SIG-M5 treated with dmso at 0.1 percent for 504 hours (cell line): ENCODE measurements at regions not wholly inside any gene's neighbourhood (a gene's known extent, or its start where the extent isn't known, plus 50 kb on each side); places are given as distances from the start of the nearest gene placed in this dataset.
A peak's percentile ranks its signal among the peaks of the same experiment; 100 is the strongest.
"Not testable (repeated sequence)": the region's sequence is repeated elsewhere in the genome, so short reads cannot be mapped to it uniquely, and the experiment has no call there.

Experiments used
- DNase-seq: peaks from one replicate; lab custom pipeline; 2025; ENCODE audit not compliant: unreplicated experiment; lab: John Stamatoyannopoulos, UW

DNA sequence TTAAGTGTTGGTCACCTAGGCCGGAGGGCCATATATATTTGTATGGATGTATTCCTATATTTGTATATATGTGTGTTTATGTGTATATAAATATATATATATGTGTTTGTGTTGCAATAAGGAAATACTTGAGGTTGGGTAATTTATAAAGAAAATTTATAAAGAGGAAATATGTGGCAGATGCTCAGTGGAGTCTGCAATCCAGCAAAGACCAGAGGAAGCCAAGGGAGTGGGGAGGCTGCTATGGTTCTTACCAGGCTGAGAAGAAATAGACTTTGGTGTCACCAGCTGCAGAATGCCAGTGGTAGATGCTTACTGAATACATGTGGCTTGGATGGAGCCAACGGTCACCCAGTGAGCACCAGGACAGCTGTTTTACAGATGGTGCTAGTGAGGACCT lies 97.4 kb upstream of the ELOVL5 start:
- DNase-seq = no peak

DNA sequence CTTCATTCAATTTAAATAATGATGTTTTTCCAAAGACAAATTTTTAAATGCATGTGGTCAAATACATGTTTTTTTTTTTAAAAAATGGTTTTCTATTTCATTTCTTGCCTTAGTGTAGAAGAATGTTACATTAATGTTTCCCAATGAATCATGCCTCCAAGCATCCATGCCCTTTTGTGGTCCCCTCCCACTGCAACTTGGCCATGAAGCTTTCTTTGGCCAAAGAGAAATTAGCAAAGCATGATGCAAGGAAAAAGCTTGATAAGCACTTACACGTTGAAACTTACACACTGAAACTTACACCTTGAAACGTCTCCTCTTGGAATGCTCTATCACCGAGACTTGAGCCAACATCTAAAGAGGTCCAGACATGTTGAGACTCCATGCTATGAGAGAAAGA lies 93.0 kb upstream of the ELOVL5 start:
- no peak for DNase-seq

DNA sequence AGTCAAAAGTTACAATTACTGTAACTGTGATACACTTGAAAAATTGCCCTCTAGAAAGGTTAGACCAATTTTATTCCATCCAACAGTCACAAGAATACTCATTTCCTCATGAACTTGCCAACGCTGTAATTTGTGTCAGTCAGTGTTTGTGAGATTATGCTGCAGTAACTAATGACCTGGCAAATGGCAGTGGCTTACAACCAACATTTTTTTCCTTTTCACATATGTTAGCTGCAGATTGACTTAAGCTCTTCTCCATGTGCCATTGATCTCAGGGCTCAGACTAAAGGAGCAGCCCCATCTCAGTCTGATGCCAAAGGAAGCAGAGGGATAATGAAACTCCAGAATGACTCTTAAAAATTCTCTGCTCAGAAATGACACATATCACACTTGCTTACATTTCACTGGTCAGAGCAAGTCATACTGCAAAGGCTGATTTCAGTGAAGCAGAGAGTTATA lies 92.3 kb upstream of the ELOVL5 start:
- DNase-seq = no peak

DNA sequence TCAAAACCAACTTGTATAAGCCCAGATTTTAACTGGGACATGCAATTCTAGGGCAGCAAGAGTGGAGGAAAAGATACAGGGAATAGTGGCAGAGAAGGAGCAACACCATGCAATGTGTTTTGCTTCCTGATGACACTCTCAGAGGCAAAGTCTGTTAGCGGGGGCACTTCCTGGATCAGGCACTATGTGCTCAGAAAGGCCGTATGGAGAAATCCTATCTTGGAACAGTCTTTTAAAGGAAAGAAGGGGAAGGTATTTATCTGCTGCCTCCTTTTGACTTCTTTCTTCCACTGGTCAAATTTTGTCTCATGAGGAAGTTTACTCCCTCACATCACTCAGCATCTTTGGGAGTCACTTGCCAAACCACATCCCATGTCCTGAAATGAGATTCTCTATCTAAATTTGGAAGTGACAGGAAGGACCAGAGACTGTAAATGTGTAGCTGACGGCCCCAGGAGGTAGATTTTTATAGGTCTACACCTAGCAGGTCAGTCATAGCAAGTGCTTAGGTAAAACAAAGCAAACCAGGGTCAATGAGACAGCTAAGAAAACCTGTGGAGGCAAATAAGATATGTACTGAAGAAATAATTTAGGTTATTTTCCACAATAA lies 91.7 kb upstream of the ELOVL5 start:
- DNase-seq = no peak

DNA sequence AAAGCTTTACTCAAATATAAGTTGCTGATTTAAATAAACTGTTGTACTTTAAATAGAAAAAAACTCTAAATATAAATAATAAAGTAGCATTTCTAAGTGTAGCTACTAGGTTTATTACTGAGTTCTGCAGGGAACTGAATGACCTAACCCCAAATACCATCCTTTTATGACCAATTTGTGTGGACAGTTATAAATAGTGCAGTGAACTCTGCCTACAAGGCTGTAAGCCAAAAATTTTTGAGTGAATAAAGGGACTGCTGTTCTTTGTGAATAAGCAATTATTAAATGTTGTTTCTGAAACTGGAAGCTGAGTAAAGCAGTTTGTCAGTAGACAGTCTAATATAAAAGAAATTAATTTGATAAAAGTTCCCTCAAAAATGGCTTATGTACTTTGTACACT lies 90.8 kb upstream of the ELOVL5 start:
- no peak for DNase-seq

DNA sequence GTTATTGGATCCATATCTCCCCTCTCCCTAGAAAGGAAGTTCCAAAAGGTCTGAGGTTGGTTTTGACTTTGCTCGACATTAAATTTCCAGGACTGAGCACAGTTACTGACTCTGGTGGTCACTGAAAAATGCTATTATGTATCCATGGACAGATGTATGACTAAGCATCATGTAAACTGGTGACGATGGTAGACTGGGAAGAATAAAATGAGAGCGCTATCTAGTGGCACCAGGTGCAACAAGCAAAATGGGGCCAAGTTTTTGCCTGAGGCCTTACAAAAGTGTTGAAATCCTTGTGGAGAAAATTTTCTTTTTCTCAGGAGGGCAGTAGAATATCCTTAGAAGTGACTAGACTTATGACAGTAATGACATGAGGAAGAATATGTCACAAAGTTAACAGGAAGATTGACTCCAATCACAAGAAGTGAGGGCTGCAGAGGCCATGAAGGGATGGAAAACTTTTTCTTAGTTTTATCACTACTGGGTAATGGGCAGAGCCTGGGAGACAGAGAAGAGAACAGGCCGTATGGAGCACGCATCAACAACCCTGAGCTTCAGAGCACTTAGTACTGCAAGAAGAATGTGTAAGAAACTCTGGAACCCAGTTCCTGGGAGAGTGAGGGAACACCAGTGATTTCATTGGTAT lies 88.9 kb upstream of the ELOVL5 start:
- peak; percentile 51 for DNase-seq

DNA sequence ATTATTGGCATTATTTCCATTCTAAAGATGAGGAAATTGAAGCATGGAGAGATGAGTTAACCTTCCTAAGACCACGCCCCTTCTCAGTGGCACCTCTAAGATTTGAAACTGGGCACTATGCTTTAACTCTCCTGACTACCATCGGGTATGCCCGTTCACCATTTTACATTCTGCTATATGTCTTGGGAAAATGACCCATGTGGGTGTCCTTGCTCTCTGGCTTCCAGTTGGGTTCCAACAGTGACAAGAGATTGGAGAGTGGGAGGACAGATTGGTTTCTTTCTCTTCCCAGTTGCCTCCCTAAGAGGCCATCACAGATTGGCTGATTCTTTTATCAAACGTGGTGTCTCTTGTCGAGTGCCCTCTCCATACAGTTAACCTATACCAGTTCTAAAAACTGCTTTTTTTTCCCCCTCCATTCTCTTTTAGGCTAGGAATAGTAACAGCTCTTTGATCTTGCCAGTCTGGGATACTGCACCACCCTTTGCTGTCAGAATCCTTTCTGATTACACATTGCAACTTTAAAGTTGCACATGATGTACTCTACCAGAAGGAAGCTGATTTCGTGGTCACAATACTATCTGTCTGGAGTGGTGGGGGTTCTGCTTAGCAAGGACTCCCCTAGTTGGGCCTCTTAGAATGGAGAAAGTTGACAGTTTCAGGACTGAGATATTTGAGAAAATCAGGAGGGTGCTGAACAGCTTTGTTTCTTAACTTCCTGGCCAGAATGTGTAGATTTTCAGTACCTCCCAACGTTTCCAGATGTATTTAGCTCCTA lies 88.0 kb upstream of the ELOVL5 start:
- DNase-seq = no peak

DNA sequence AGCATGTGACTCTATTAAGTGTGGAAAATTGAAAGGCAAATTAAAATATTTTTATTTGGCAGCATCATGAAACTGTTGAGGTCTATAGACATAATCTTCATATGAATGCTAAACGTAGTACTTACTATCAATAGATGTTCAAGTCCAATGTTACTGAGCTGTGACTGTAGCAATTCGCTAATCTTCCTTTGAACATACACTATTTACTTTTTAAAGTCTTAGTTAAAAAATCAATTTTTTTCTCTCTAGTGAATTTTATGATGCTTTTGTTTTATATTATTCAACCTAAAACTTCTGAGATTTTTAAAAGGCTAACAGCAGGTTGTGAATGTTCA lies 85.2 kb upstream of the ELOVL5 start:
- DNase-seq = no peak

DNA sequence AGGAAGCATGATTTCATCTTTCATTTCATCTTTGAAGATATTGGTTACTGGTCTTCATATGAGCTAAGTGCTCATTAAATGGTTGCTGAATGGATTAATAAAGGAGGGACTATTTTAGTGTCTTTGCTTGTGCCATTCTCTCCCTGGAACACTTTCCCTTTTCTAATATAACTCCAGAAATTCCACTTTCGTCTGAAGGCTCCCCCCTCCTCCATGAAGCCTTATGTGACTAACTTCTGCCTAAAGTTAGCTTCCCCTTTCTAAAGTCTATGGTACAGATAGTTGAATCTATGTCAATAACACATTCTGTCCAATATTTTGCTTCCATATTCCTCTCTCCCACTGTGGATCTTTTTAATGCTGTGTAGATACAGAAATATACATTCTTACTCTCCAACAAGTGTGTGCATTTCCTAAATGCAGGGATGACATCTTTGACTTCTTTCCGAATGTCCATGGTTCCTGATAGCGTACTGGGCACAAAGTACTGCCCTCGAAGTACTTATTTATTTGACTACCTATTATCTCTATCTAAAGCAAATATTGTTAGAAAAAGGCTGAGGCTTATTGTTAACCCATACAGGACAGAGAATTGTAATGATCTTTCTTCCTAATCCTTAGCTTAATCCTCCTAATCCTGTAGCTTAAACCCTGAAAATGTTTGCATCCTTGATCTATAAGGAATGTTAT lies 84.7 kb upstream of the ELOVL5 start:
- DNase-seq = no peak

DNA sequence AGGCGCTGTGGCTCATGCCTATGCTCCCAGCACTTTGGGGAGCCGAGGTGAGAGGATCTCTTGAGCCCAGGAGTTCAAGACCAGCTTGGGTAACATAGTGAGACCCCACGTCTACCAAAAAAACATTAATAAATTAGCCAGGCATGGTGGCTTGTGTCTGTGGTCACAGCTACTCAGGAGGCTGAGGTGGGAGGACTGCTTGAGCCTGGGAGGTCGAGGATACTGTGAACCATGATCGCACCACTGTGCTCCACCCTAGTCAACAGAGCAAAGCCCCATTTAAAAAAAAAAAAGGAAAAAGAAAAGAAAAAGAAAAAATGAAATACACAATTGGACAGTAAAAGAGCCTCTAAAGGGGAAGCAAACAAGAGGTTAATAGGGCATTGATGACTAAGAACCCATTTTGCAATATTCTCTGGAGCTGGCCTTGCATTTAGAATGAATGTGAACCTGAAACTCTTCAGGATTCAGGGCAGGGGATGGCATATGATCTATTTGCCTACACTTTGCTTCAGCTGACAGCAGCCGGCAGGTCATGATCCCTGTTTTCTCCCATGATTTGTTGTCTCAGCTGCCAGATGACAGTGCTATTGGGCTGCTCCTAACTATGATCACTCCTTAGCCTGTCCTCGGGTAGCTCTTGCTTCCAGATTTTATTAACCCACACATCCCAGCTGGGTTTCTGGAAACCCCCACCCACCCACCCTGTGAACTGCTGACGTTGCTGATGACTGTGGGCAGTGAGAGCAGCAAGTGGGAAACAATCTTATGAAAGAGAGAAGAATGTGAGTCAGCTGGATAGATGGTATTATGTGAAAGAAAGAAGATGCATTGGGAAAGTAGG lies 83.8 kb upstream of the ELOVL5 start:
- peak; percentile 74 for DNase-seq

DNA sequence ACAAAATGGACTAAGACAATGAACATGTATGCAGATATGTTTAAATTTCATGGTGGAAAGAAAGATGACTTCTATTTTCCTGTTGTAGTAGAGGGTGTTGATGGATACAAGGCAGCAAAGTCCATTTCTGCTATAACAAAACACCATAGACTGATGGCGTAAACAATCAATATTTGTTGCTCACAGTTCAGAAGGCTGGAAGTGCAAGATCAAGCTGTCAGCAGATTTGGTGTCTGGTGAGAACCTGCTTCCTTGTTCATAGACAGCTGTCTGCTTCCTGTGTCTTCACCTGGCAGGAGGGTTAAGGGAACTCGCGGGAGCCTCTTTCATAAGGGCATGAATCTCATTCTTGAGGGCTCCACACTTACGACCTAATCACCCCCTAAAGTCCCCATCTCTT lies 83.0 kb upstream of the ELOVL5 start:
- no peak for DNase-seq

DNA sequence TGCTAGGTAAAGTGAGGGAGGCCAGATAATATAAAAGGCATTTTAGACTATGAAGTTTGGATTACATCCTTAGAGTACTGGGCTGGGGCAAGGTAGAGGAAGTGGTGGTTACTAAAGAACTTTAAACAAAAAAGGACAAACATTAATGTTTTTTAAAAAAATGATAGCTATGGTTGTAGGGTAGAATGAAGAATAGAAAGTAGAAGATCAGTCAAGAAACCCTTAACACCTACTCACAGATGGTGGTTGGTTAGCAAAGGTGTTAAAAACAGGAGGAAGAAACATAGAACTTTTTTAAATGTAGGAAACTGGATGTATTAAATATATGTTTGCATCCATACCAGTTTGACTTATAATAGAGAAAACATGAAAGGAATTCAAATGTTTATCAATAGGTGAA lies 80.7 kb upstream of the ELOVL5 start:
- no peak for DNase-seq

DNA sequence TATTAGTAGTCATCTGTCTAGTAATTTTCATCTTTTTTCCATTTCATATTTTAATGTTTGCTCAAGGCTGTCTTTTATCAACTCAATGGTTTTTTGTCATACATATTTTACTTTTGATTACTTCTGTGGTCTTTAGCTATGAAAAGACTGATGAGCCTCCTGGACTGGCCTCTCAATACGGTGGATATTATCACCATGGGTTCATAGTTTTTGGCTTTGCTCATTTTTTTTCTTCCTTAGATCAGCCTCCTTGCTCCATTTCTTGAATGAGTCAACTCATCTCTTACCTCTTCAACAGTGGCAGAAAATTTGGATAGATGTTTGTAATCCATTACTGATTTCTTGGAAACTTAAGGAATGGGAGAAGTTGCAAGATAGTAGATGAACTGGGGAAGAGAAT lies 80.1 kb upstream of the ELOVL5 start:
- no peak for DNase-seq

DNA sequence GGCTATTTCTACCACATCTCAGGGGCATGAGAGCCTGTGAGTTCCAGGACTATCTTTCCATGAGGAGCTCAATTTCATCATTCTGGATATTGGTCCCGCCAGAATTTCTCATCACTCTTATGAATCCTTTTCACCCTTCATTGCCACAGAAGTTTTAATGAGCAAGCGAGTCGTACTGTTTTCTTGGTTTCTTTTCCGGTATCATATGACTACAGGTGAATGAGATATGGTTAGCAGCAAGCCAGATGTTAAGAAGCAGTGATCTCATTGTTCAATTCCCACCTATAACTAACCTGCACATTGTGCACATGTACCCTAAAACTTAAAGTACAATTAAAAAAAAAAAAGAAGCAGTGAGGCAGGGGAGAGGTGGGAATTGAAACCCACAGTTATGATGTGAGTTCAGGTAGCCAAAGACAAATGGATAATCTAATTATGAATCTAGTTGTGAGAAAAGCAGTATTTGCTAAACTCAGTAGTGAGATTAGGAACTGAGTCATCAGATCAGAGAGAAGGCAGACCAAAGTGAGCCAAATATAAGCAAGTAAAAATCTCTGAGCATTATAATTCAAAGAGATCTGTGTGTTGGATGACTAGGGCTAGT lies 78.0 kb upstream of the ELOVL5 start:
- no peak for DNase-seq

DNA sequence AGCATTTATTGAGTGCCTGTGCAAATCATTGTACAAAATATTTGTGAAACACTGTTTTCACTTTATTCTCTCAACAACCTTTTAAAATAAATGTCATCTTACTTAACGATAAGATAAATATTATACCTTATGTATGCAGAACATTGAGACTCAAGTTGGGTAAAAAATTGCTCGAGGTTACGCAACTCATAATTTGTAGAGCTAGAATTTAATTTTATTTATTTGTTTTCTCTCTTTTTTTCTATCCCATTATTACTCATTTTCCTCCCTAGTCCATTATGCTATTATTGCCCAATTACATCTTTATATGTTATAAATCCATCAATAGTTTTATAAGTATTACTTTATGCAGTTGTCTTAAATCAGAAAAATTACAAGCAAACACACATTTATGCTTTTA lies 77.4 kb upstream of the ELOVL5 start:
- DNase-seq = no peak

DNA sequence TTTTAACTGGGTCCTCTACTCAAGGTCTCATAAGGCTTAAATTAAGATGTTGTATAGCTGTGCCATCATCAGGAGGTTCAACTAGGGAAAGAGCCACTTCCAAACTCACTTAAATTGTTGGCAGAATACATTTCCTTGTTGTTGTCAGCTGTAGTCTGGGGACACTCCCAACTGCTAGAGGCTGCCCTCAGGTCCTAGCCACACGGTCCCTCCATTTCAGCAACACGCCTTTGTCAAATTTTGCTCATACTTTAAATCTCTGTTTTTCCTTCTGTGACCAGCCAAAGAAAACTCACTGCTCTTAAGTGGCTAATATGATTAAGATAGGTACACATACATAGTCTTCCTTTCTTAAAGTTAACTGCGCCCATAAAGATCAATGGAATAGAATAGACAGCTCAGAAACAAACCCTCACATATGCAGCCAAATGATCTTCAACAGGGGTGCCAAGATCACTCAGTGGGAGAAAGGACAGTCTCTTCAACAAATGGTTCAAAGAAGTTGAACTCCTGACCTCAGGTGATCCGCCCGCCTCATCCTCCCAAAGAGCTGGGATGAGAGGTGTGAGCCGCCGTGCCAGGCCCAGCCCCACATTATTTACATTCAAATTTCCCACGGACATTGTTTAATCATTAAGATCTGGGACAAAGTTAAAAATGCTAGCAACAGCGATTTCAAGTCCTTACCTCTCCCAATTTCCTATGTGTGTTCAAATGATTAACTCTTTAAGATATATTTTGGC lies 76.4 kb upstream of the ELOVL5 start:
- DNase-seq = no peak

DNA sequence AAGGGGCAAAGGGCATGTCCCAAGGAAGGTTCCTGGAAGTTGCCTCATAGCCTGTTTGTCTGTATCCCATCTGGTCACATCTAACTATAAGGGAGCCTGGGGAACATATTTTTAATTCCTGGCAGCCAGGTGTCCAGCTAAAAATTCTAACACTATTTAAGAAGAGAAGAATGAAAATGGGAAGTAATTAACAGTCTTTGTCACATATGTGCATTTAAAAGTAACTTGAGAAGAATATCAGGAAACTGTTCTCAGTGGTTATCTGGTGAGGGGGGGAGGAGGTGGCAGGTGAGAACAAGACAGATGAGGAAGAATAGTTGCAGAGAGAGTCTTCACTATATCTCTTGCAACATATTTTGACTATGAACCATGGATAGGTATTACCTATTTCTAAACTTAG lies 75.5 kb upstream of the ELOVL5 start:
- DNase-seq = no peak

DNA sequence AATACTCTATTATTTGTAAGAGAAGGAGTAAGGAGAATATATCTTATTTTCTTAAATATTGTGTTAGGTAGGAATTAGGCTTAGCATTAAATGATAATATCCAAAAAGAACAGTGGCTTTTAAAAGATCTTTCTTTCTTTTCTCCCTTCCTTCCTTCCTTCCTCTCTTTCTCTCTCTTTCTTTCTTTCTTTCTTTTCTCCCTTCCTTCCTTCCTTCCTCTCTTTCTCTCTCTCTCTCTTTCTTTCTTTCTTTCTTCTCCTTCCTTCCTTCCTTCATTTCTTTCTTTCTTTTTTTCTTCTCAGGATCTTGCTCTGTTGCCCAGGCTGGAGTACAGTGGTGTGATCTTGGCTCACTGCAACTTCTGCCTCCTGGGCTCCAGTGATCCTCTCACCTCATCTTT lies 74.8 kb upstream of the ELOVL5 start:
- DNase-seq = not testable (repeated sequence)

DNA sequence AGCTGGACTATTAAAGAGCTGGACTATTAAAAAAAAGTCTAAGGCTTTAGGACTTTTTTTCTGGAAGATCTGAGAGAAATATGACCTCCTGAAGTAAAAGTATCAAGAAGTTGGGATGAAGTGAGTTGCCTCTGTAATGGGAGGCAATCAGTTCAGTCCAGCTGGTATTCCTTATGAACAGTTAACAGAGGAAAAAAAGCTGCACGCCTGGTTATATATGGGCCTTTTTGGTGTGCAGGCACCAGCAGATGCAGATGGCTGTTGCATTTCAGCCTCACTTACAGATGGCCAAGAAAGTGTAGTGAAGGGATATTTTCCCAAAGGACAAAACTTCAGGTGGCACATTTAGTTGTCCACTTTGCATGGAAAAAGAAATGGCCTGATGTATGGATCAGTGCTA lies 70.3 kb upstream of the ELOVL5 start:
- no peak for DNase-seq

DNA sequence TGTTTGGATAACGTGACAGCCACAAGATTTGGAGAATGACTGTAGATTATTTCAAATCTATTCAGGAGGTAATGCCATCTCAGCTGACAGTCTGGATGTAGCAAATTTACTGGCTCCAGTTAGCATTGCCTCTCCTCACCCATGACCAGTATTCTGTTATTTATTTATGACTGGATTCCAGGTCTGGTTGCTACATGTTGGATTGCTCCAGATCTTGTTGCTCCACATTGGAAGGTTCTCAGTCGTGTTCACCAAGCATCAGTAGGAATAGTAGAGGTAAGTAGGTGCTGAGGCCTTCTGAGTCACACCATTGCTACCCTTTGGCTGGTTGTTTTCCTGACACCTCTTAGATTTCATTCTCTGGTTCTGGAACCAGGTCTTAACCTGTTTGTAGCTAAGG lies 69.5 kb upstream of the ELOVL5 start:
- no peak for DNase-seq
